ENCODE measurements at regions not wholly inside any gene's neighbourhood (a gene's known extent, or its start where the extent isn't known, plus 50 kb on each side); places are given as distances from the start of the nearest gene placed in this dataset.
A peak's percentile ranks its signal among the peaks of the same experiment; 100 is the strongest.
"Not testable (repeated sequence)": the region's sequence is repeated elsewhere in the genome, so short reads cannot be mapped to it uniquely, and the experiment has no call there.

DNA sequence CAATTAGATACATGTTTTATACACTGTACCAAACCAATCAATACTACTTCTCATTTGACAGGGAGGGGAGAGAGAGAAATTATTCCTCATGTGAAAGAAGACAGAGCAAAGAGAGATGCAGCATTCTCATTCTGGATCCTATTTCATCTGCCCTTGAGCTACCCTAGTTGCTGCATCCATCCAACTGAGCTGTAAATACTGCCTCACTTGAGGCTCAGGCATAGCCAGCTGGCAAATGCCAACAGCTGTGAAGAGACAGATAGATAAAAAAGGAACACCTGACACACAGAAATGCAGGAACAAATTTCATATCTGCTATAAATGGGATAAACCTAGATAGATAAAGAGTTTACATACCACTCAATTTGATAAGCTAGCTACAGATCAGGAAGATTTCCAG lies 684.1 kb downstream of the CDY1 start:
- not testable (repeated sequence) for H3K36me3 ChIP-seq (ENCODE audit: control insufficient read depth in 2 of 2, insufficient read depth in 2 of 2, low read length in 1 of 2); DNase-seq (ENCODE audit: low read depth in 6 of 9, low spot score in 9 of 9); H3K9me3 ChIP-seq (ENCODE audit: control insufficient read depth in 2 of 2, insufficient read depth in 1 of 2, low read length in 1 of 2); H3K27ac ChIP-seq (ENCODE audit: low read depth in 1 of 2, low read length in 1 of 2); H3K4me1 ChIP-seq (ENCODE audit: control insufficient read depth in 2 of 2, insufficient read depth in 2 of 2, low read length in 2 of 2); H3K4me3 ChIP-seq (ENCODE audit: low read length in 2 of 2); H3K27me3 ChIP-seq (ENCODE audit: control insufficient read depth in 2 of 2, insufficient read depth in 1 of 2, low read length in 1 of 2)

DNA sequence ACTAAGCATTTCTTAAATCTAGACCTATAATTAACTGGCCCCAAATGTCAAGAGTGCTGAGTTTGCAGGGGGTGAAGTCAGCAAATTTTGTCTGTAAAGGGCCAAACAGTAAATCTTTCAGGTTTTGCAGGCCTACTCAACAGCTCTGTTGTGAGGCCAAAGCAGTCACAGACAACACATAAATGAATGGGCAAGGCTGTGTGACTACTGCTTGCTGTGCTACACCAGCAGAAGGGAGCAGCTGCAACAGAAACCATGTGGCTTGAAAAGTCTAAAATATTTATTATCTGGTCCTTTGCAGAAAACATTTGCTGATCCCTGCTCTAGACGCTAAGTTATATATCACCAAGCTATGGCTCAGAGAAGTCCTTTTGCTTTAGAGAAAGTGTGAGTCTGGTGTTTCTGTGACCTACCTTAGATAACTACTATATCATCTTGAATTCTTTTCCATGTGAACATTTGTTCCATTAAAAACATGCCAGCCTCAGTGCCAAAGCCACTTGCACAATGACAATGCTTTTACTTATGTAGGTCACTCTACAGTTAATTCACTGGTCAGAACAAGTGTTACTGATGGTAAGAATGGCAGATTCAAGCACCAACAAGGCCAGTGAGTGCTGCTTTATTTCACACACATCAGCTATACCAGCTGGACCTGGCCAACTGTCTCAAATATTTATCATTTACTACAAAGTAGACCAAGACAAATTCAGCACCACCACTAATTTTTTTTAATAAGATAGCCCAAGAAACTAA lies 684.9 kb downstream of the CDY1 start:
- not testable (repeated sequence) for H3K27me3 ChIP-seq (ENCODE audit: control insufficient read depth in 2 of 2, insufficient read depth in 1 of 2, low read length in 1 of 2); DNase-seq (ENCODE audit: low read depth in 6 of 9, low spot score in 9 of 9); H3K4me1 ChIP-seq (ENCODE audit: control insufficient read depth in 2 of 2, insufficient read depth in 2 of 2, low read length in 2 of 2); H3K36me3 ChIP-seq (ENCODE audit: control insufficient read depth in 2 of 2, insufficient read depth in 2 of 2, low read length in 1 of 2); H3K9me3 ChIP-seq (ENCODE audit: control insufficient read depth in 2 of 2, insufficient read depth in 1 of 2, low read length in 1 of 2); H3K4me3 ChIP-seq (ENCODE audit: low read length in 2 of 2); H3K27ac ChIP-seq (ENCODE audit: low read depth in 1 of 2, low read length in 1 of 2)
- no CpG with 5 or more reads among the region's 1 CpG for WGBS

GRCh38 chrY:26308308-26308707 lies 686.4 kb downstream of the CDY1 start:
- H3K27ac ChIP-seq (ENCODE audit: low read depth in 1 of 2, low read length in 1 of 2); H3K36me3 ChIP-seq (ENCODE audit: control insufficient read depth in 2 of 2, insufficient read depth in 2 of 2, low read length in 1 of 2); H3K9me3 ChIP-seq (ENCODE audit: control insufficient read depth in 2 of 2, insufficient read depth in 1 of 2, low read length in 1 of 2); H3K4me3 ChIP-seq (ENCODE audit: low read length in 2 of 2); H3K27me3 ChIP-seq (ENCODE audit: control insufficient read depth in 2 of 2, insufficient read depth in 1 of 2, low read length in 1 of 2); DNase-seq (ENCODE audit: low read depth in 6 of 9, low spot score in 9 of 9); H3K4me1 ChIP-seq (ENCODE audit: control insufficient read depth in 2 of 2, insufficient read depth in 2 of 2, low read length in 2 of 2): not testable (repeated sequence)

GRCh38 chrY:26315065-26315464 lies 693.1 kb downstream of the CDY1 start:
- not testable (repeated sequence) for H3K27me3 ChIP-seq (ENCODE audit: control insufficient read depth in 2 of 2, insufficient read depth in 1 of 2, low read length in 1 of 2); H3K4me3 ChIP-seq (ENCODE audit: low read length in 2 of 2); H3K4me1 ChIP-seq (ENCODE audit: control insufficient read depth in 2 of 2, insufficient read depth in 2 of 2, low read length in 2 of 2); H3K9me3 ChIP-seq (ENCODE audit: control insufficient read depth in 2 of 2, insufficient read depth in 1 of 2, low read length in 1 of 2); H3K36me3 ChIP-seq (ENCODE audit: control insufficient read depth in 2 of 2, insufficient read depth in 2 of 2, low read length in 1 of 2); H3K27ac ChIP-seq (ENCODE audit: low read depth in 1 of 2, low read length in 1 of 2)
- DNase-seq (ENCODE audit: low read depth in 6 of 9, low spot score in 9 of 9): peak in 1 of 9 donors; percentile 0
- WGBS: 74% methylated on average over 2 of the region's 2 CpGs

DNA sequence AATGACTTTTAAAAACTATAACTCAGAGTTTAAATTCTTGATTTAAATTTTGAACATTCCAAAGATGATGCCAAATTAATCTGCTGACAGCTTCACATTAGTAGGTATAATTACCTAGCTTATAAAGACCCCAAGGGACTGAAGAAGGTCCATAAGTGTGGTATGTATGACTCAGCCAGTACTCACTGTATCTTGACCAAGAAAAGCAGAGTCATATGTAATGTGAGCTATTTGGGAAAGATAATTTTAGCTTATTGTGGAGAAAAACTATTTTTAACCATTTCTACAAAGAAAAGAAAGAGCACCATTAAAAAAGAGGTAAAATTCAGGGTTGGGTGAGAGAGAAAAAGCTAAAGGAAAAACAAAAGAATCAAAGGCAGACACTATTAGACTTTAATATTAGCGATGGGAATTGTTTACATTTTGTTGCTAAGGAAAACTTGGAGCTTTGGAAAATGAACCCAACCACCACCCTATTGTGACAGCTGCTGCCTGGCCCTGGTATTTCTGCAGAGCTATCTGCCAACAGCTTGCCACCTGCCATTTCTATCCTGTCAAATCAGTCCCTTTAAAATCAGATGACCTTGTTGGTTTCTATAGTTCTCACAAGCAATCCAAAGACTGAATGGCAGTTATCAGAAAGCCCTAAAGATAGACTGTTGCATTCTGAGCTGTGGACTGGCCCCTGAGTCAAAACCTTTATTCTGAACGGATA lies 697.7 kb downstream of the CDY1 start:
- not testable (repeated sequence) for H3K9me3 ChIP-seq (ENCODE audit: control insufficient read depth in 2 of 2, insufficient read depth in 1 of 2, low read length in 1 of 2); H3K4me1 ChIP-seq (ENCODE audit: control insufficient read depth in 2 of 2, insufficient read depth in 2 of 2, low read length in 2 of 2); DNase-seq (ENCODE audit: low read depth in 6 of 9, low spot score in 9 of 9); H3K4me3 ChIP-seq (ENCODE audit: low read length in 2 of 2); H3K36me3 ChIP-seq (ENCODE audit: control insufficient read depth in 2 of 2, insufficient read depth in 2 of 2, low read length in 1 of 2); H3K27ac ChIP-seq (ENCODE audit: low read depth in 1 of 2, low read length in 1 of 2); H3K27me3 ChIP-seq (ENCODE audit: control insufficient read depth in 2 of 2, insufficient read depth in 1 of 2, low read length in 1 of 2)
- WGBS: 59% methylated on average over 2 of the region's 2 CpGs

DNA sequence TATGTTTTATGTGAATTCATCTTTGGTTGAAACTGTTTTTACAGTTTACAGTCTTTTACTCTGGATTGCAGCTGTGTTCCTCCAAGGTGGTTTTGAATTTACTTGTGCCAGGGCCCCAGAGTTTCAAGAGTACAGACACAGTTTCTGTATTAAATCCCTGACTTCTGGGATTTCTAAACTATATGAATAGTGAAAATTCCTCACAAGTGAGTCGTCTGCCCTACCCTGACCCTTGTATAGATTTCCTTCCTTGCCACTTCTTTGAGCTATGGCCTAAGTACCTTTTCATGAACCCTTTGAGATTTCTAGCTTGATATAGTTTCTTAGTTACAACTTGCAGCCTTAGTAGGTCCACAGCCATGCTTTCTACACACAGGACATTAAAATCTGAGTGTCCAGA lies 700.8 kb downstream of the CDY1 start:
- not testable (repeated sequence) for DNase-seq (ENCODE audit: low read depth in 6 of 9, low spot score in 9 of 9); H3K4me3 ChIP-seq (ENCODE audit: low read length in 2 of 2); H3K9me3 ChIP-seq (ENCODE audit: control insufficient read depth in 2 of 2, insufficient read depth in 1 of 2, low read length in 1 of 2); H3K4me1 ChIP-seq (ENCODE audit: control insufficient read depth in 2 of 2, insufficient read depth in 2 of 2, low read length in 2 of 2); H3K36me3 ChIP-seq (ENCODE audit: control insufficient read depth in 2 of 2, insufficient read depth in 2 of 2, low read length in 1 of 2); H3K27ac ChIP-seq (ENCODE audit: low read depth in 1 of 2, low read length in 1 of 2); H3K27me3 ChIP-seq (ENCODE audit: control insufficient read depth in 2 of 2, insufficient read depth in 1 of 2, low read length in 1 of 2)
- 65% methylated on average over 1 of the region's 1 CpG for WGBS

GRCh38 chrY:26352931-26353330 lies 731.0 kb downstream of the CDY1 start:
- H3K36me3 ChIP-seq (ENCODE audit: control insufficient read depth in 2 of 2, insufficient read depth in 2 of 2, low read length in 1 of 2); H3K4me3 ChIP-seq (ENCODE audit: low read length in 2 of 2); H3K4me1 ChIP-seq (ENCODE audit: control insufficient read depth in 2 of 2, insufficient read depth in 2 of 2, low read length in 2 of 2); H3K27me3 ChIP-seq (ENCODE audit: control insufficient read depth in 2 of 2, insufficient read depth in 1 of 2, low read length in 1 of 2); DNase-seq (ENCODE audit: low read depth in 6 of 9, low spot score in 9 of 9); H3K27ac ChIP-seq (ENCODE audit: low read depth in 1 of 2, low read length in 1 of 2); H3K9me3 ChIP-seq (ENCODE audit: control insufficient read depth in 2 of 2, insufficient read depth in 1 of 2, low read length in 1 of 2): not testable (repeated sequence)

GRCh38 chrY:26354191-26354590 lies 732.3 kb downstream of the CDY1 start:
- Histone ChIP-seq H3K4me1 (ENCODE audit: control insufficient read depth in 2 of 2, insufficient read depth in 2 of 2, low read length in 2 of 2) (no peaks in the 10 kb centered on the region), H3K27me3 (ENCODE audit: control insufficient read depth in 2 of 2, insufficient read depth in 1 of 2, low read length in 1 of 2) (no peaks in the 10 kb centered on the region), H3K9me3 (ENCODE audit: control insufficient read depth in 2 of 2, insufficient read depth in 1 of 2, low read length in 1 of 2) (no peaks in the 10 kb centered on the region), H3K4me3 (ENCODE audit: low read length in 2 of 2) (no peak overlapping the region), H3K36me3 (ENCODE audit: control insufficient read depth in 2 of 2, insufficient read depth in 2 of 2, low read length in 1 of 2) (no peaks in the 10 kb centered on the region), H3K27ac (ENCODE audit: low read depth in 1 of 2, low read length in 1 of 2) (no peak overlapping the region)
- 89% methylated on average over 1 of the region's 1 CpG for WGBS
- DNase-seq (ENCODE audit: low read depth in 6 of 9, low spot score in 9 of 9): no peak

GRCh38 chrY:26359869-26360268 lies 738.0 kb downstream of the CDY1 start:
- not testable (repeated sequence) for H3K9me3 ChIP-seq (ENCODE audit: control insufficient read depth in 2 of 2, insufficient read depth in 1 of 2, low read length in 1 of 2); DNase-seq (ENCODE audit: low read depth in 6 of 9, low spot score in 9 of 9); H3K4me3 ChIP-seq (ENCODE audit: low read length in 2 of 2); H3K4me1 ChIP-seq (ENCODE audit: control insufficient read depth in 2 of 2, insufficient read depth in 2 of 2, low read length in 2 of 2); H3K27ac ChIP-seq (ENCODE audit: low read depth in 1 of 2, low read length in 1 of 2); H3K36me3 ChIP-seq (ENCODE audit: control insufficient read depth in 2 of 2, insufficient read depth in 2 of 2, low read length in 1 of 2); H3K27me3 ChIP-seq (ENCODE audit: control insufficient read depth in 2 of 2, insufficient read depth in 1 of 2, low read length in 1 of 2)
- 65% methylated on average over 5 of the region's 5 CpGs for WGBS
